Common myeloid progenitor, CD34-positive (primary cell): ENCODE measurements at regions not wholly inside any gene's neighbourhood (a gene's known extent, or its start where the extent isn't known, plus 50 kb on each side); places are given as distances from the start of the nearest gene placed in this dataset.

Experiments used
- CTCF ChIA-PET: fragments of 350-600 bp; sonication (Branson Sonifier 250); formaldehyde crosslinking; loops from one replicate; lab custom pipeline; 2021; ENCODE audit warnings: antibody characterized with exemption; lab: Charles Lee
- POLR2A ChIA-PET: fragments of 350-600 bp; sonication (Branson Sonifier 250); formaldehyde crosslinking; loops from one replicate; lab custom pipeline; 2021; ENCODE audit warnings: antibody characterized with exemption; lab: Charles Lee
- DNase-seq, 3 donors: peaks; one replicate each; pipeline versions ENCODE4 v3.0.0 to v3.0.0-alpha.2; 2013
- H3K27ac ChIP-seq, 2 experiments: 1 replicate in 1 of 2; 2 replicates in 1 of 2; pipeline ENCODE4 v1.7.0; 2013; ENCODE audit warnings: inconsistent platforms in 2 of 2, low read length in 2 of 2, mild to moderate bottlenecking in 2 of 2, low read depth in 1 of 2, moderate library complexity in 1 of 2; ENCODE audit not compliant: severe bottlenecking in 2 of 2, insufficient read depth in 1 of 2, poor library complexity in 1 of 2
- H3K27me3 ChIP-seq, 5 experiments: replicated peaks in 2 of 5; 1 replicate in 3 of 5; 2 replicates in 2 of 5; pipeline versions ENCODE4 v1.6.1 to v1.7.0; 2013; ENCODE audit warnings: low read length in 4 of 5, mild to moderate bottlenecking in 2 of 5, moderate library complexity in 2 of 5, inconsistent platforms in 1 of 5; ENCODE audit not compliant: insufficient read depth in 5 of 5, control insufficient read depth in 4 of 5
- H3K36me3 ChIP-seq, 4 experiments: 1 replicate in 2 of 4; 2 replicates in 2 of 4; pipeline versions ENCODE4 v1.6.1 to v1.7.0; 2013; ENCODE audit warnings: low read length in 3 of 4, control low read depth in 1 of 4, mild to moderate bottlenecking in 1 of 4; ENCODE audit not compliant: control insufficient read depth in 4 of 4, insufficient read depth in 4 of 4
- H3K4me1 ChIP-seq, 4 experiments: 1 replicate in 3 of 4; 2 replicates in 1 of 4; pipeline versions ENCODE4 v1.6.1 to v1.7.1; 2013; ENCODE audit warnings: low read length in 3 of 4, mild to moderate bottlenecking in 3 of 4, control low read depth in 1 of 4, inconsistent platforms in 1 of 4, moderate library complexity in 1 of 4; ENCODE audit not compliant: control insufficient read depth in 4 of 4, insufficient read depth in 4 of 4; ENCODE audit errors: control extremely low read depth in 1 of 4
- H3K4me3 ChIP-seq, 7 experiments: 1 replicate in 4 of 7; 2 replicates in 3 of 7; pipeline versions ENCODE4 v1.5.1 to v1.7.0; 2013; ENCODE audit warnings: mild to moderate bottlenecking in 7 of 7, low read length in 6 of 7, moderate library complexity in 6 of 7, inconsistent platforms in 2 of 7, low read depth in 2 of 7, control low read depth in 1 of 7; ENCODE audit not compliant: insufficient read depth in 4 of 7, control insufficient read depth in 1 of 7; ENCODE audit errors: extremely low read depth in 1 of 7
- H3K9me3 ChIP-seq, 5 experiments: 1 replicate in 4 of 5; 2 replicates in 1 of 5; pipeline versions ENCODE4 v1.6.1 to v1.7.1; 2013; ENCODE audit warnings: low read length in 4 of 5, mild to moderate bottlenecking in 2 of 5, inconsistent platforms in 1 of 5, low read depth in 1 of 5, moderate library complexity in 1 of 5; ENCODE audit not compliant: control insufficient read depth in 4 of 5, insufficient read depth in 2 of 5; ENCODE audit errors: control extremely low read depth in 1 of 5
- WGBS: methylation state at CpG from one replicate; pipeline ENCODE4 v1.1.5; 2013; ENCODE audit not compliant: insufficient coverage; 5-methylcytosine and 5-hydroxymethylcytosine counted together

- H3K36me3 ChIP-seq = no peaks in the 10 kb centered on the region
- peaks cover 0 to 4% (median 0%) of the 10 kb centered on the region in 4 experiments for H3K4me1 ChIP-seq
- DNase-seq = no peak
- WGBS = no CpG with 5 or more reads among the region's 2 CpGs
- no peaks in the 10 kb centered on the region for H3K9me3 ChIP-seq
- H3K27me3 ChIP-seq = no peaks in the 10 kb centered on the region
- ChIA-PET CTCF (no interaction called here), POLR2A (no interaction called here)
- no peak overlapping the region for H3K27ac ChIP-seq
- no peak overlapping the region for H3K4me3 ChIP-seq
These were observed 203.7 kb upstream of the CFAP20DC start for GRCh38 chr3:59253523-59253922.

- CTCF ChIA-PET = no interaction called here
- H3K27me3 ChIP-seq = no peaks in the 10 kb centered on the region
- WGBS = 97% methylated on average over 3 of the region's 3 CpGs
These were observed 202.0 kb upstream of the CFAP20DC start for GRCh38 chr3:59251869-59252268.

GRCh38 chr3:59250600-59250999 lies 200.8 kb upstream of the CFAP20DC start:
- ChIA-PET POLR2A (no interaction called here), CTCF (no interaction called here)
- DNase-seq = no peak
- H3K4me1 ChIP-seq = peaks cover 0 to 4% (median 0%) of the 10 kb centered on the region in 4 experiments
- H3K4me3 ChIP-seq = no peak overlapping the region
- H3K27ac ChIP-seq = no peak overlapping the region
- no peaks in the 10 kb centered on the region for H3K36me3 ChIP-seq
- H3K9me3 ChIP-seq = no peaks in the 10 kb centered on the region
- H3K27me3 ChIP-seq = no peaks in the 10 kb centered on the region

More at GRCh38 chr3:59251869-59252268, 202.0 kb upstream of the CFAP20DC start:
- H3K27ac ChIP-seq = no peak overlapping the region
- H3K36me3 ChIP-seq = no peaks in the 10 kb centered on the region
- no peak overlapping the region for H3K4me3 ChIP-seq
- no peak for DNase-seq
- H3K4me1 ChIP-seq = peaks cover 0 to 4% (median 0%) of the 10 kb centered on the region in 4 experiments
- POLR2A ChIA-PET = no interaction called here
- no peaks in the 10 kb centered on the region for H3K9me3 ChIP-seq

GRCh38 chr3:59249698-59250361 lies 200.0 kb upstream of the CFAP20DC start:
- Histone ChIP-seq H3K27ac (no peak overlapping the region), H3K4me3 (no peak overlapping the region), H3K4me1 (peaks cover 0 to 4% (median 0%) of the 10 kb centered on the region in 4 experiments), H3K36me3 (no peaks in the 10 kb centered on the region), H3K27me3 (no peaks in the 10 kb centered on the region), H3K9me3 (no peaks in the 10 kb centered on the region)
- ChIA-PET CTCF (no interaction called here), POLR2A (no interaction called here)
- DNase-seq = no peak
- WGBS = 84% methylated on average over 4 of the region's 6 CpGs

- POLR2A ChIA-PET = no interaction called here
- H3K27ac ChIP-seq = no peak overlapping the region
- no peaks in the 10 kb centered on the region for H3K36me3 ChIP-seq
- DNase-seq = peak in 2 of 3 donors; percentile 8
- H3K9me3 ChIP-seq = no peaks in the 10 kb centered on the region
- no peaks in the 10 kb centered on the region for H3K27me3 ChIP-seq
- peaks cover 0 to 4% (median 0%) of the 10 kb centered on the region in 4 experiments for H3K4me1 ChIP-seq
- CTCF ChIA-PET = no interaction called here
- no peak overlapping the region for H3K4me3 ChIP-seq
These were observed 199.2 kb upstream of the CFAP20DC start for GRCh38 chr3:59249004-59249403.

GRCh38 chr3:59247402-59247841 lies 197.6 kb upstream of the CFAP20DC start:
- no peak overlapping the region for H3K27ac ChIP-seq
- no peak overlapping the region for H3K4me3 ChIP-seq
- peaks cover 0 to 4% (median 0%) of the 10 kb centered on the region in 4 experiments for H3K4me1 ChIP-seq
- no peaks in the 10 kb centered on the region for H3K27me3 ChIP-seq
- POLR2A ChIA-PET = no interaction called here
- no peaks in the 10 kb centered on the region for H3K36me3 ChIP-seq
- no peak for DNase-seq
- CTCF ChIA-PET = no interaction called here
- 100% methylated on average over 3 of the region's 3 CpGs for WGBS
- H3K9me3 ChIP-seq = peaks cover 0 to 4% (median 0%) of the 10 kb centered on the region in 5 experiments

GRCh38 chr3:59246719-59247401 lies 197.0 kb upstream of the CFAP20DC start:
- CTCF ChIA-PET = interaction anchor here (1.0 to 1.3 kb wide), 2 partner anchors 11 to 12 kb away, joined by 3 to 4 read pairs; no protein-coding TSS in a partner anchor
- Histone ChIP-seq H3K9me3 (peaks cover 0 to 4% (median 0%) of the 10 kb centered on the region in 5 experiments), H3K36me3 (no peaks in the 10 kb centered on the region), H3K27me3 (no peaks in the 10 kb centered on the region), H3K4me1 (peaks cover 0 to 4% (median 0%) of the 10 kb centered on the region in 4 experiments), H3K4me3 (no peak overlapping the region), H3K27ac (no peak overlapping the region)
- peak in 2 of 3 donors; percentile 3 to 16 for DNase-seq
- 100% methylated on average over 2 of the region's 3 CpGs for WGBS
- POLR2A ChIA-PET = no interaction called here
